Endothelial cell of umbilical vein (primary cell): ENCODE measurements at regions not wholly inside any gene's neighbourhood (a gene's known extent, or its start where the extent isn't known, plus 50 kb on each side); places are given as distances from the start of the nearest gene placed in this dataset.

Experiments
- BruUV-seq: library from RNA; stranded (reverse); fragments of 400-500 nt; replicated peaks from 2 replicates; lab custom pipeline; 2021; lab: Mats Ljungman, UMichigan
- CTCF ChIA-PET: fragments of 300-600, 350-600 bp; sonication (Branson Sonifier 250); formaldehyde crosslinking; loops from one replicate; lab custom pipeline; 2021; ENCODE audit warnings: antibody characterized with exemption, inconsistent platforms; lab: Charles Lee
- POLR2A ChIA-PET: fragments of 300-600, 350-600 bp; sonication (Branson Sonifier 250); formaldehyde crosslinking; loops from one replicate; lab custom pipeline; 2021; ENCODE audit warnings: antibody characterized with exemption, inconsistent platforms; lab: Charles Lee
- DNase-seq: peaks from one replicate; pipeline ENCODE4 v3.0.0-alpha.2; 2011; ENCODE audit warnings: low read depth, low spot score
- FAIRE-seq: peaks from 2 replicates; lab custom pipeline; 2011; peaks lifted over from hg19 to GRCh38; lab: Jason Lieb, UNC
- H2AFZ ChIP-seq: 2 replicates; pipeline ENCODE4 v1.6.0; 2012; ENCODE audit warnings: low read depth, low read length, control low read depth, inconsistent platforms
- H3K27ac ChIP-seq: 2 replicates; pipeline ENCODE4 v1.5.1; 2011; ENCODE audit warnings: low read depth, mild to moderate bottlenecking, control low read depth, low read length, moderate library complexity; ENCODE audit not compliant: insufficient read depth
- H3K27me3 ChIP-seq, 2 experiments: 2 replicates each; pipeline versions ENCODE4 v1.6.0 to v1.6.1; 2011; ENCODE audit warnings: low read length in 2 of 2, mixed read lengths in 1 of 2; ENCODE audit not compliant: control insufficient read depth in 2 of 2, insufficient read depth in 2 of 2
- H3K36me3 ChIP-seq, 2 experiments: 2 replicates in 1 of 2; 3 replicates in 1 of 2; pipeline ENCODE4 v1.5.1; 2011; ENCODE audit warnings: low read length in 2 of 2, mild to moderate bottlenecking in 1 of 2, moderate library complexity in 1 of 2; ENCODE audit not compliant: control insufficient read depth in 2 of 2, insufficient read depth in 2 of 2; ENCODE audit errors: extremely low read depth in 1 of 2
- H3K4me1 ChIP-seq: 3 replicates; pipeline ENCODE4 v1.5.1; 2011; ENCODE audit warnings: mild to moderate bottlenecking, low read length; ENCODE audit not compliant: control insufficient read depth, insufficient read depth; ENCODE audit errors: extremely low read depth
- H3K4me2 ChIP-seq: 2 replicates; pipeline ENCODE4 v1.6.1; 2011; ENCODE audit warnings: low read length, control low read depth, mixed read lengths; ENCODE audit not compliant: insufficient read depth
- H3K4me3 ChIP-seq, 3 experiments: fragments of 200-600 bp in 1 of 3; sonication (generic), shearing (Covaris generic) in 1 of 3; replicated peaks in 1 of 3; 2 replicates each; pipeline ENCODE4 v1.5.1; 2011 to 2016; ENCODE audit warnings: control low read depth in 3 of 3, low read length in 3 of 3, mild to moderate bottlenecking in 2 of 3, inconsistent platforms in 1 of 3, low read depth in 1 of 3, moderate library complexity in 1 of 3; ENCODE audit not compliant: insufficient read depth in 1 of 3
- H3K79me2 ChIP-seq: 2 replicates; pipeline ENCODE4 v1.6.0; 2012; ENCODE audit warnings: low read length, inconsistent platforms; ENCODE audit not compliant: control insufficient read depth, insufficient read depth
- H3K9ac ChIP-seq: replicated peaks from 2 replicates; pipeline ENCODE3; 2011; ENCODE audit warnings: low read length, control low read depth; ENCODE audit not compliant: insufficient read depth; ENCODE audit errors: extremely low read depth
- H3K9me1 ChIP-seq: replicated peaks from 3 replicates; pipeline ENCODE4 v1.6.0; 2011; ENCODE audit warnings: mild to moderate bottlenecking, low read length; ENCODE audit not compliant: control insufficient read depth, insufficient read depth; ENCODE audit errors: extremely low read depth
- H3K9me3 ChIP-seq: replicated peaks from 2 replicates; pipeline ENCODE4 v1.5.1; 2012; ENCODE audit warnings: low read length, inconsistent platforms; ENCODE audit not compliant: control insufficient read depth, insufficient read depth
- H4K20me1 ChIP-seq: replicated peaks from 2 replicates; pipeline ENCODE3; 2011; ENCODE audit warnings: mild to moderate bottlenecking, low read length; ENCODE audit not compliant: control insufficient read depth, insufficient read depth; ENCODE audit errors: extremely low read depth
- CTCF ChIP-seq, 2 donors: IDR thresholded peaks; 1 replicate in 1 of 2; 2 replicates in 1 of 2; pipeline ENCODE4 v1.5.1; 2011; ENCODE audit warnings: low read length in 2 of 2, mild to moderate bottlenecking in 2 of 2, moderate library complexity in 2 of 2, control low read depth in 1 of 2, inconsistent platforms in 1 of 2, low read depth in 1 of 2; ENCODE audit not compliant: insufficient read depth in 1 of 2; ENCODE audit errors: extremely low read depth in 1 of 2
- EZH2 ChIP-seq: IDR thresholded peaks from 2 replicates; pipeline ENCODE4 v1.6.1; 2012; ENCODE audit warnings: borderline replicate concordance, low read depth, mild to moderate bottlenecking, moderate library complexity, low read length, inconsistent platforms; ENCODE audit not compliant: severe bottlenecking
- FOS ChIP-seq: IDR thresholded peaks from 2 replicates; pipeline ENCODE4 v1.6.1; 2011; ENCODE audit warnings: mild to moderate bottlenecking, low read length, moderate library complexity, borderline replicate concordance; ENCODE audit not compliant: insufficient read depth
- GATA2 ChIP-seq: IDR thresholded peaks from 2 replicates; pipeline ENCODE4 v1.7.0; 2011; ENCODE audit warnings: low read depth, mild to moderate bottlenecking, moderate library complexity, mixed read lengths, low read length; ENCODE audit not compliant: insufficient read length, insufficient read depth
- JUN ChIP-seq: IDR thresholded peaks from 2 replicates; pipeline ENCODE4 v1.6.1; 2011; ENCODE audit warnings: borderline replicate concordance, low read depth; ENCODE audit not compliant: insufficient read length, insufficient read depth
- MAX ChIP-seq: IDR thresholded peaks from 2 replicates; pipeline ENCODE4 v1.6.1; 2011; ENCODE audit not compliant: insufficient read depth, insufficient read length
- MYC ChIP-seq: IDR thresholded peaks from one replicate; pipeline ENCODE4 v1.6.1; 2011; ENCODE audit warnings: mild to moderate bottlenecking, low read depth, low read length
- dilution Hi-C: fragments of 300-500 bp; cut with MboI; formaldehyde crosslinking; loops from one replicate; pipeline ENCODE4 v1.15.0; 2019; ENCODE audit warnings: low sequenced_read_pairs; ENCODE audit not compliant: extremely low pct_ligation_motif_present
- intact Hi-C: fragments of 100-400 bp; cut with micrococcal nuclease; formaldehyde crosslinking; loops from one replicate; pipeline ENCODE4 v1.10.0; 2022

- dilution Hi-C loops (no loop called here), intact Hi-C loops (no loop called here)
- Histone ChIP-seq H3K4me2 (no peak overlapping the region), H3K4me1 (no peaks in the 10 kb centered on the region), H3K79me2 (no peaks in the 10 kb centered on the region), H2AFZ (no peak overlapping the region), H3K9me1 (no peaks in the 10 kb centered on the region), H3K9ac (no peak overlapping the region), H4K20me1 (no peaks in the 10 kb centered on the region), H3K36me3 (no peaks in the 10 kb centered on the region), H3K4me3 (no peak overlapping the region), H3K9me3 (no peaks in the 10 kb centered on the region), H3K27ac (no peak overlapping the region), H3K27me3 (no peaks in the 10 kb centered on the region)
- no peak for DNase-seq
- POLR2A ChIA-PET = no interaction called here
- CTCF ChIA-PET = no interaction called here
- no peak for FAIRE-seq
- BruUV-seq = no TSS peak
- TF ChIP-seq GATA2 (no peak), EZH2 (no peak), JUN (no peak), MYC (no peak), MAX (no peak), CTCF (IDR thresholded peaks at IDR 0.05; ENCODE audit: extremely low read depth in 1 of 2, insufficient read depth in 1 of 2, low read depth in 1 of 2, low read length in 2 of 2) (no peak), FOS (no peak)
Observed at GRCh38 chr21:41024746-41025254, 143.2 kb upstream of the BACE2 start.
